Lower lobe of right lung (tissue), 2 donors: ENCODE measurements at regions not wholly inside any gene's neighbourhood (a gene's known extent, or its start where the extent isn't known, plus 50 kb on each side); places are given as distances from the start of the nearest gene placed in this dataset.

Experiments
- ATAC-seq, 2 donors: fragments of 200-7000 bp; cut with Tn5 transposase; one replicate each; pipeline ENCODE4 v1.9.1; 2020 to 2022; ENCODE audit warnings: mild to moderate bottlenecking in 2 of 2, moderate library complexity in 2 of 2
- DNase-seq: peaks from one replicate; pipeline ENCODE4 v3.0.0-alpha.2; 2020
- H3K27ac ChIP-seq: fragments of 200-600 bp; one replicate; pipeline ENCODE4 v1.8.0; 2022
- H3K27me3 ChIP-seq: fragments of 200-600 bp; one replicate; pipeline ENCODE4 v1.8.0; 2022; ENCODE audit warnings: low read depth
- H3K36me3 ChIP-seq: fragments of 200-600 bp; one replicate; pipeline ENCODE4 v1.8.0; 2022; ENCODE audit warnings: mild to moderate bottlenecking
- H3K4me1 ChIP-seq: fragments of 200-600 bp; one replicate; pipeline ENCODE4 v1.8.0; 2022
- H3K4me3 ChIP-seq: fragments of 200-600 bp; one replicate; pipeline ENCODE4 v1.8.0; 2022; ENCODE audit warnings: mild to moderate bottlenecking
- H3K9me3 ChIP-seq: fragments of 200-600 bp; one replicate; pipeline ENCODE4 v1.8.0; 2022
- CTCF ChIP-seq: fragments of 200-600 bp; IDR thresholded peaks from one replicate; pipeline ENCODE4 v1.8.0; 2022; ENCODE audit warnings: antibody characterized with exemption, mild to moderate bottlenecking
- intact Hi-C: fragments of 100-400 bp; cut with DNase I; formaldehyde crosslinking; loops from one replicate; pipeline ENCODE4 v1.11.0; 2022
- donor health status: DM: no; HTN: yes; CAD: no; lungs with severe emphysema.

- H3K4me1 ChIP-seq, result no peaks in the 10 kb centered on the region
Observed at GRCh38 chr15:29997499-29997898, 85.3 kb upstream of the GOLGA8J start.

GRCh38 chr15:29994284-29994683 is 88.5 kb upstream of the GOLGA8J start:
- intact Hi-C loops, result no loop called here

More at GRCh38 chr15:29997499-29997898, 85.3 kb upstream of the GOLGA8J start:
- no peak for ATAC-seq
- Histone ChIP-seq H3K36me3 (no peaks in the 10 kb centered on the region), H3K4me3 (no peak overlapping the region), H3K27me3 (no peaks in the 10 kb centered on the region), H3K9me3 (no peaks in the 10 kb centered on the region), H3K27ac (no peak overlapping the region)
- DNase-seq, result no peak
- TF ChIP-seq CTCF, result no peak
- intact Hi-C loops, result no loop called here

GRCh38 chr15:29990954-29991353 is 91.8 kb upstream of the GOLGA8J start:
- ATAC-seq, result no peak
- intact Hi-C loops, result no loop called here

More at GRCh38 chr15:29994284-29994683, 88.5 kb upstream of the GOLGA8J start:
- H3K4me3 ChIP-seq, result no peak overlapping the region
- TF ChIP-seq CTCF, result no peak
- no peak overlapping the region for H3K27ac ChIP-seq
- H3K36me3 ChIP-seq, result no peaks in the 10 kb centered on the region
- ATAC-seq (no peak), DNase-seq (no peak)
- H3K27me3 ChIP-seq, result no peaks in the 10 kb centered on the region
- H3K9me3 ChIP-seq, result no peaks in the 10 kb centered on the region
- no peaks in the 10 kb centered on the region for H3K4me1 ChIP-seq

GRCh38 chr15:29990035-29990434 is 92.7 kb upstream of the GOLGA8J start:
- no peak for TF ChIP-seq CTCF
- Histone ChIP-seq H3K4me3 (no peak overlapping the region), H3K9me3 (no peaks in the 10 kb centered on the region), H3K4me1 (no peaks in the 10 kb centered on the region), H3K27ac (no peak overlapping the region), H3K27me3 (no peaks in the 10 kb centered on the region), H3K36me3 (no peaks in the 10 kb centered on the region)
- intact Hi-C loops, result no loop called here
- DNase-seq, result no peak
- no peak for ATAC-seq

More at GRCh38 chr15:29990954-29991353, 91.8 kb upstream of the GOLGA8J start:
- Histone ChIP-seq H3K4me3 (no peak overlapping the region), H3K9me3 (no peaks in the 10 kb centered on the region), H3K27me3 (no peaks in the 10 kb centered on the region), H3K36me3 (no peaks in the 10 kb centered on the region), H3K27ac (no peak overlapping the region), H3K4me1 (no peaks in the 10 kb centered on the region)
- DNase-seq, result no peak
- no peak for TF ChIP-seq CTCF

- H3K4me1 ChIP-seq, result no peaks in the 10 kb centered on the region
- H3K9me3 ChIP-seq, result no peaks in the 10 kb centered on the region
- H3K27me3 ChIP-seq, result no peaks in the 10 kb centered on the region
- ATAC-seq (peak; percentile 29 to 66), DNase-seq (no peak)
- no peaks in the 10 kb centered on the region for H3K36me3 ChIP-seq
- H3K27ac ChIP-seq, result no peak overlapping the region
- no peak overlapping the region for H3K4me3 ChIP-seq
- TF ChIP-seq CTCF, result no peak
- intact Hi-C loops, result no loop called here
Observed at GRCh38 chr15:29988701-29989100, 94.1 kb upstream of the GOLGA8J start.

GRCh38 chr15:29986946-29987345 is 95.8 kb upstream of the GOLGA8J start:
- no peak for DNase-seq
- no peak overlapping the region for H3K4me3 ChIP-seq
- no peaks in the 10 kb centered on the region for H3K9me3 ChIP-seq
- no peaks in the 10 kb centered on the region for H3K27me3 ChIP-seq
- no peaks in the 10 kb centered on the region for H3K36me3 ChIP-seq
- TF ChIP-seq CTCF, result no peak
- no peak overlapping the region for H3K27ac ChIP-seq
- no peaks in the 10 kb centered on the region for H3K4me1 ChIP-seq
- ATAC-seq, result no peak
- intact Hi-C loops, result no loop called here
